ENCODE measurements at regions not wholly inside any gene's neighbourhood (a gene's known extent, or its start where the extent isn't known, plus 50 kb on each side); places are given as distances from the start of the nearest gene placed in this dataset.
"Not testable (repeated sequence)": the region's sequence is repeated elsewhere in the genome, so short reads cannot be mapped to it uniquely, and the experiment has no call there.

- peak; percentile 48 to 54 for DNase-seq
Observed at GRCh38 chr1:224539971-224540370, 76.1 kb upstream of the CNIH3 start.

GRCh38 chr1:224540535-224540934, 75.6 kb upstream of the CNIH3 start:
- DNase-seq, result peak in 1 of 2 experiments; percentile 16

DNA sequence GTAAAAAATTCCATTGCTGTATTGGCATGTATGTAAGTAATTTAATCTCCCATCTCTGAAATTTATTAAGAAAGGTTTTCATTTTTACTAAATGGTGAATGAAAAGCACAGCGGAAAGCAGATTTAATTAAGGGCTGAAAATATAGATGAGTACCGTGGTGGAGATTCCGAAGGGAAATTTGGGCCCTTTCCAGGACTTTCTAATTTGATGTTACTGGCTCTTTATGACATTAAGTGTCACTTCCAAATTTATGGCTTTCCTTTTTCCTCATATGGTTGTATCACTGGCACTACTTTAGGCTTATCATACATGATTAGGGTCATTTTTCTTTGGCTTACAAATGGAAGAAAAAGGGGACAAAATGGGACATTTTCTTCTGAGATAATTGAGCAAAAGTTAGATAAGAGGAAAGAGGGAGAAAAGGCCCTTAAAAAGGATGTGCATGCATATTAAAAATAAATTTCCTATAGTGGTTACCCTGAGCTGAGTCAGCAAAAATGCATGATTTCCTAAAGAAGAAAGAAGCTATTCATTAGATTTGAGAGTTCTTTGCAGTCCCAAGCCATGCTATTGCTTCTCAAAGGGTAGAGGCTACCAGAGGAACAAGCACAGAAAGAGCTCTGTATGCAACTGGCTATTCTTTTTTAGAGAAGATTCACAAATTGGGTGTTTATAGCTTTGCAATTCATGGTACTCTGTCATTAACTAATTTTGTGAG, 74.9 kb upstream of the CNIH3 start:
- no peak for DNase-seq

- no peak for DNase-seq
Observed at GRCh38 chr1:224541901-224542630, 74.1 kb upstream of the CNIH3 start.

GRCh38 chr1:224542783-224543440, 73.2 kb upstream of the CNIH3 start:
- DNase-seq, result peak; percentile 91 to 96

DNA sequence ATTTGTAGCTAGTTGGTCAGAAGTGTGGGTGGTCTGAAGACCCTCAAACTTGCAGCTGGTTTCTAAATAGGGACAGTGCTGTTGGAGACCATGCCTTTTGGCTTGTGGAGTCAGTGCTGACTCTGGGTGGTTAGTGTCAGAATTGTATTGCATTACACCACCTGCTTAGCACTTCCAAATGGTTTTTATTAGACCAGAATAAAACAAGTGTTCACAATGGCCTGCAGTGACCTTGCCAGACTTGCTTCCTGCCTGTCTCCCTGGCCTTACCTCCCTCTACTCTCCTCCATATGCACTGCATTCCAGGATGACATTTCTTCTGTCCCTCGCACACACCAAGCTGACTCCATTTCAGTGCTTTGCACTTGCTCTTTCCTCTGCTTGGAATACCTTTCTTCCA, 72.7 kb upstream of the CNIH3 start:
- no peak for DNase-seq

GRCh38 chr1:224544346-224545110, 71.6 kb upstream of the CNIH3 start:
- no peak for DNase-seq

DNA sequence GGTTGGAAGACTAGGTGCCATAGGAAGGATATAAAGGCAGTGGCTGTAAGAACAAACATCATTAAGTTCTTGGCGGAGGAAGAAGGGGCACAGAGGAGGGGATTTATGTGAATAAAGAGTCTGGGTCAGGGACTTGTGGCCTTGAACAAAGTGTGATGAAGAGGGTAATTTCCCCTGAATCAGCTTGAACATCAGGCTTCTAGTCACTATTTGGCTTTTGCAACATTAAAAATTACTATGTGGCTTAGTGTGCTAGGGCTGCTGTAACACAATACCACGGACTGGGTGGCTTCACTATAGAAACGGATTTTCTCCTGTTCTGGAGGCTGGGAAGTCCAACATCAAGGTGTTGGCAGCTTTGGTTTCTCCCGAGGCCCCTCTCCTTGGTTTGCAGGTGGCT, 70.5 kb upstream of the CNIH3 start:
- DNase-seq, result no peak

- no peak for DNase-seq
Observed at GRCh38 chr1:224548676-224549075, 67.4 kb upstream of the CNIH3 start.

GRCh38 chr1:224551189-224551588, 64.9 kb upstream of the CNIH3 start:
- not testable (repeated sequence) for DNase-seq

GRCh38 chr1:224554056-224554455, 62.1 kb upstream of the CNIH3 start:
- no peak for DNase-seq

DNA sequence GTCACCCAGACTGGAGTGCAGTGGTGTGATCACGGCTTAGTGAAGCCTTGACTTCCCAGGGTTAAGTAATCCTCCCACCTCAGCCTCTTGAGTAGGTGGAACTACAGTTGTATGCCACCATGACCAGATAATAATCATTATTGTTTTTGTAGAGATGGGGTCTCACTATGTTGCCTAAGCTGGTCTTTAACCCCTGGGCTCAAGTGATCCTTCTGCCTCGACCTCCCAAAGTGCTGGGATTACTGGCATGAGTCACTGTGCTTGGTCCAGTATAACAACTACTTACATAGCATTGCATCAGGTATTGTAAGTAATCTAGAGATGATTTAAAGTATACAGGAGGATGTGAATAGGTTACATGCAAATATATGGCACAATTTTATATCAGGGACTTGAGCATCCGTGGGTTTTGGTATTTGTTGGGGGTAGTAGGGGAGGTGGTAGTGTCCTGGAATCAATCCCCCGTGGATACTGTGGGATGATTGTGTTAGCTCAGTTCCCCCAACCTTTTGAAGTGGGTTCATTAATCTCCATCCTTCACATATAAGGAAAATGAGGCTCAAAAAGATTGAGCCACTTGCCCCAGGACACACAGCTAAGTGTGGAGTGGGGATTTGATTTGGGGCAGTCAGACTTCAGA, 61.4 kb upstream of the CNIH3 start:
- no peak for DNase-seq

DNA sequence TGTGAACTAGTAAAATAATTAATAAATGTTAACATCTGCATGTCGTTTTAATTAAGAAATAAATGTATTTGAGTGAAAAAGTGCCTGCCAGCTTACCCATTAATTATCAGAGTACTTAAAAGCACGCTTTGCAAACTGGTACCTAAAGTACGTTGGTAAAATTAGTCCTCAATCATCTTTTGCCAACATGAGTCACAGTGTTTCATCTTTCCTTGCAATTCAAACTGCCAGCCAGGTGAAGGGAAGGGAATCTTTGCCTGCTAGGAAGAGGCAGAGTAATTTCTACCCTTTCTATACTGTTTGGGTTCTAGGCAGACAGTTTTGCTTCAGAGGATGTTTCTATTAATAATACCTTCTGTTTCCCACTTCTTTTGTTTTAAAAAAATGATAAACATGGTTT, 57.2 kb upstream of the CNIH3 start:
- DNase-seq, result no peak

DNA sequence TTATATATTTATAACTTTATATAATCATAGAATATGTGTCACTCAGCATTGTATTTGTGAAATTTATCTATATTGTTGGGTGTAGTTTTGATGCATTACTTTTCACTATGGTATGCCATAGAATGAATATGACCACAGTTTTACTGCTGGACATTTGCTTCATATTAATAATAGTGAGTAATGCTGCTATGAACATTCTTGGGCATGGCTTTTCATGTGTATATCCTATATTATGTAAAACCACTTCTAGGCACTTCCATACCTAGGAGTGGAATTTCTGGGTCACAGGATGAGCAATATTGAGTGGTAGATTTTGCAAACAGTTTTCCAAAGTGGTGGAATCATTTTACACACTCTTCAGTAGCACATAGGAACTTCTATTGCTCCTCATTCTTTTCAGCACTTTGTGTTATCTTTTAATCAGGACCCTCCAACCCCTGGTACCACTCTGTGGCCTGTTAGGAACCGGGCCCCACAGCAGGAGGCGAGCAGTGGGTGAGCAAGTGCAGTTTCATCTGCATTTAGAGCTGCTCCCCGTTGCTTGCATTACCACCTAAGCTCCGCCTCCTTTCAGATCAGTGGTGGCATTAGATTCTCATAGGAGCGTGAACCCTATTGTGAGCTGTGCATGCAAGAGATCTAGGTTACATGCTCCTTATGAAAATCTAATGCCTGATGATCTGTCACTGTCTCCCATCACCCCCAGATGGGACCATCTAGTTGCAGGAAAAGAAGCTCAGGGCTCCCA, 56.0 kb upstream of the CNIH3 start:
- DNase-seq, result no peak

DNA sequence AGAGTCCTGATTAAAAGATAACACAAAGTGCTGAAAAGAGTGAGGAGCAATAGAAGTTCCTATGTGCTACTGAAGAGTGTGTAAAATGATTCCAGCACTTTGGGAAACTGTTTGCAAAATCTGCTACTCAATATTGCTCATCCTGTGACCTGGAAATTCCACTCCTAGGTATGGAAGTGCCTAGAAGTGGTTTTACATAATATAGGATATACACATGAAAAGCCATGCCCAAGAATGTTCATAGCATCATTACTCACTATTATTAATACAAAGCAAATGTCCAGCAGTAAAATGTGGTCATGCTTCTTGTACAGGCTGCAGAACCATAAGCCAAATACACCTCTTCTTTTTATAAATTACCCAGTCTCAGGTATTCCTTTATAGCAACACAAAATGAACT, 53.2 kb upstream of the CNIH3 start:
- DNase-seq, result not testable (repeated sequence)

GRCh38 chr1:224563666-224564065, 52.5 kb upstream of the CNIH3 start:
- no peak for DNase-seq

DNA sequence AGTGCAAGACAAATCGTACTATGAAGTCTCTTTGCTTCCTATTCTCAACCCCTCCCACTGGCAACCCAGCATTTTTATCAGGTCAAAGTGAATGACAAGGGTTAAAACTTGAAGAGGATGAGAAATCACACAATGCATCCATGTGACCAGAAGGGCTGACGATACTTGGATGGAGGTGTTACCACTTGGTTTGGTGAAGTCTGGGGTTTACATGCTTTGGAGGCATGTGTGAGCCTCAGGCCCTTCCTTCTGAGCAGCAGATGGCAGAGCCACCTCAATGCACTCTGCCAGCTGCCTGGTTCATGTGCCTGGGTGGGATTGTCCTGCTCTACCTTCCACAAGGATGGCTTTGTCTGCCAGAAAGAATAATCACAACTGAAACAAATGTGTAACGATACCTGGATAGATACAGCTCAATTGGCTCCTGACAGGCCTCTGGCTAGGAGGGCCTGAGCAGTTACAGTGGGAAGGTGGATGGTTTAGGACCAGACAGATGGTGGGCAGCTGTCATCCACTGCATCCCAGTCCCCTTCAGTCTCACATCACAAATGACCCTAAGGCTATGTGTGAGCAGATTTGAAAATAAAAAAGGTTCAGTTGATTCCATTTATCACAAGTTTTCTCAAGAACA, 51.5 kb upstream of the CNIH3 start:
- DNase-seq, result no peak

DNA sequence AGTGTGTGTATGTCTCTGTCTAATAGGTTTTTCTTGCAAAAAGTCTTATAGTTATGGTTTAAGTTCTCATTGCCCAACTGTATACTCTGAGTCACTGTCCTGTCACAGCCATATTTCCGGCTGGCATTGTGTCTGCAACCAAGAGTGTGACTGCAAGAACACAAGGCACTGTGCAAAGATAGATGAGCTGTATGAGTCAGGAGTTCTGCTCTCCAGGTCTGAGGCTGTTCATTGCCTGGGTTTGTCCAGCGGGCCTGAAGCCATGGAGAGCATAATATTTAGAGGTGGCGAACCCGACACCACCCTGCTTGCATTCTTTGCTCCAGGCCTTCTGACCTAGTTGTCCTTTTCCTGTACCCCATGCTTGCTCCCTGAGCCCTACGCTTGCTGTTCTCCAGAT, 50.9 kb upstream of the CNIH3 start:
- peak; percentile 94 to 96 for DNase-seq

GRCh38 chr1:224565611-224566406, 50.3 kb upstream of the CNIH3 start:
- no peak for DNase-seq
